Kidney epithelial cell (primary cell): ENCODE measurements at regions not wholly inside any gene's neighbourhood (a gene's known extent, or its start where the extent isn't known, plus 50 kb on each side); places are given as distances from the start of the nearest gene placed in this dataset.

Source experiments
- DNase-seq: peaks from one replicate; pipeline ENCODE4 v3.0.0-alpha.2; 2010; ENCODE audit warnings: low read depth
- H3K27me3 ChIP-seq: 2 replicates; pipeline ENCODE4 v1.6.0; 2011; ENCODE audit warnings: low read length; ENCODE audit not compliant: control insufficient read depth, insufficient read depth
- H3K36me3 ChIP-seq: 2 replicates; pipeline ENCODE4 v1.5.1; 2011; ENCODE audit warnings: low read length; ENCODE audit not compliant: control insufficient read depth, insufficient read depth
- H3K4me3 ChIP-seq: 2 replicates; pipeline ENCODE4 v1.5.1; 2011; ENCODE audit warnings: low read depth, mild to moderate bottlenecking, control low read depth, low read length
- TF ChIP-seq, protein P1 (sequence below): IDR thresholded peaks from 2 replicates; pipeline ENCODE4 v1.5.1; 2011; ENCODE audit warnings: mild to moderate bottlenecking, moderate library complexity, low read length, control low read depth, inconsistent platforms; ENCODE audit not compliant: insufficient read depth, poor library complexity, severe bottlenecking

DNA sequence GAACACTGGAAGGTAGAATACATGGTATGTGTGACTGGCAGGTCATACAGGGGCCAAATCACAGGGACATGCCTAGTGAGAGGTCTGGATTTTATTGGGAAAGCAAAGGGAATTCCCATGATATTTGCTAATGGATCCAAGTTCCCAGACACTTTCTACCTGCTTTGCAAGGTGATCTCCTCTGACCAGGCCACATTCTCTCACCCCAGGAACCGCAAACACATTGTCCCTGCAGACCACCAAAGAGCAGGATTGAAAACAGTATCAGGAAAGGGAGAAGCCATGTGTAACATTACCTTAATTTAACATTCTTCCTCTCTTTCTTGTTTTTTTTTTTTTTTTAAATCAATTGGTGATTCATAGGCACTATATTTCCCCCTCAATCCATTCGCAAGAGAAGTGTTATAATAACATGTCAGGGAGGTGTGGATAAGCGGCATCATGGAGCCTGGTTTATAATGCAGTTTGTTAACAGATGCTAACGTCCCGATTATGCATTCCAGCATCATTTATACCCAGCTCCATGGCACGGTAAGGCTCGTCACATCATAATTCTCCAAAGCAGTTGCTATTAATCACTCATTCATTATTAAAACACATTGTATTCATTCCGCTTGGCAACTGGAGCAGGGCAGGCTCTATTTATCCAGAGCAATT is 155.1 kb upstream of the CCL2 start:
- no peak for DNase-seq
- Histone ChIP-seq H3K27me3 (no peaks in the 10 kb centered on the region), H3K4me3 (no peak overlapping the region), H3K36me3 (no peaks in the 10 kb centered on the region)
- TF ChIP-seq, protein P1, sequence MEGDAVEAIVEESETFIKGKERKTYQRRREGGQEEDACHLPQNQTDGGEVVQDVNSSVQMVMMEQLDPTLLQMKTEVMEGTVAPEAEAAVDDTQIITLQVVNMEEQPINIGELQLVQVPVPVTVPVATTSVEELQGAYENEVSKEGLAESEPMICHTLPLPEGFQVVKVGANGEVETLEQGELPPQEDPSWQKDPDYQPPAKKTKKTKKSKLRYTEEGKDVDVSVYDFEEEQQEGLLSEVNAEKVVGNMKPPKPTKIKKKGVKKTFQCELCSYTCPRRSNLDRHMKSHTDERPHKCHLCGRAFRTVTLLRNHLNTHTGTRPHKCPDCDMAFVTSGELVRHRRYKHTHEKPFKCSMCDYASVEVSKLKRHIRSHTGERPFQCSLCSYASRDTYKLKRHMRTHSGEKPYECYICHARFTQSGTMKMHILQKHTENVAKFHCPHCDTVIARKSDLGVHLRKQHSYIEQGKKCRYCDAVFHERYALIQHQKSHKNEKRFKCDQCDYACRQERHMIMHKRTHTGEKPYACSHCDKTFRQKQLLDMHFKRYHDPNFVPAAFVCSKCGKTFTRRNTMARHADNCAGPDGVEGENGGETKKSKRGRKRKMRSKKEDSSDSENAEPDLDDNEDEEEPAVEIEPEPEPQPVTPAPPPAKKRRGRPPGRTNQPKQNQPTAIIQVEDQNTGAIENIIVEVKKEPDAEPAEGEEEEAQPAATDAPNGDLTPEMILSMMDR: no peak

DNA sequence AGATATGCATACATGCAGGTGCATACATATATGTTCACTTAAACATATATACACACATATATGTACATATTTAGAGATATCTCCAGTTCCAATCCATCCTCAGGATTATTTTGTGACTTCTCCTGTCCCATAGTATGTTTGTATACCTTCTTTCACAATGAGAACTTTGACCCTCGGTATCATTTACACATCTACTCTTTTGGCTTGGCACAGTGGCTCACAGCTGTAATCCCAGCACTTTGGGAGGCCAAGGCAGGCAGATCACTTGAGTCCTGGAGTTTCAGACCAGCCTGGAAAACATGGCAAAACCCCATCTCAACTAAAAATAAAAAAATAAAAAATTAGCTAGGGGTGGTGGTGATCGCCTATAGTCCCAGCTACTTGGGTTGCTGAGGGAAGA is 148.1 kb upstream of the CCL2 start:
- no peak for DNase-seq
- Histone ChIP-seq H3K4me3 (no peak overlapping the region), H3K36me3 (no peaks in the 10 kb centered on the region), H3K27me3 (no peaks in the 10 kb centered on the region)
- TF ChIP-seq, protein P1: no peak

DNA sequence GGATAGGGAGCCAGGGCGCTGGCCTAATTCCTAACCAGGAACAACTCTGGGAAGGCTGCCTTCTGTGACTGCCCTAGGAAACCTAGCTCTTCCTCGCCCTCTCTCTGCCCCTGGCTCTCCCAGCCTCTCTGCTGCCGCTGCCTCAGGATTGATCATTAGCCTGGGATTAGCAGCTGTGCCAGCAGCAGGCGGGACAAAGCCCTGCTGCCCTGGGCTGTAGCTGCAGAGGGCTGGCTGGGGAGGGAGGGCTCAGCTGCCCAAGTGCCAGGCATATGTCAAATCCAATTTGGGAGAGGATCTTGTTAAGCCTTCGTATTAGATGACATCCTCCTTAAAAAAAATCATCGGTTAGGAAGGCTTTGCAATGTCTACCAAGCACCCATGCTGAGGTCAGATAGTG is 144.8 kb upstream of the CCL2 start:
- H3K4me3 ChIP-seq: no peak overlapping the region
- DNase-seq: no peak
- TF ChIP-seq, protein P1: no peak
- H3K36me3 ChIP-seq: no peaks in the 10 kb centered on the region
- H3K27me3 ChIP-seq: no peaks in the 10 kb centered on the region

DNA sequence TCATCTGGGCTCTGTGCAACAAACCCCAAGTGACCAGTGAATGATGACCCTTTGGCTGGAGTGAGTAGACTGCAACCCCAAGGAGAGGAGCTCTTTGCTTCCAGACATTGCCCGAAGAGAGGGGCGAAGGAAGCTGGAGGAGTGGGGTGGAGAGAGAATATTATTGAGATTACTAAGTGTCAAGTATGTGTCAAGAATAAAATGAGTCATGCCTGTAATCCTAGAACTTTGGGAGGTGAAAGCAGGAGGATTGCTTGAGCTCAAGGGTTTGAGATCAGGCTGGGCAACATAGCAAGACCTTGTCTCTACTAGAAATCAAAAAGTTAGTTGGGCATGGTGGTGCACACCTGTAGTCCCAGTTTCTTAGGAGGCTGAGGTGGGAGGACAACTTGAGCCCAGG is 142.0 kb upstream of the CCL2 start:
- DNase-seq: no peak
- TF ChIP-seq, protein P1: no peak
- Histone ChIP-seq H3K36me3 (no peaks in the 10 kb centered on the region), H3K4me3 (no peak overlapping the region), H3K27me3 (no peaks in the 10 kb centered on the region)

DNA sequence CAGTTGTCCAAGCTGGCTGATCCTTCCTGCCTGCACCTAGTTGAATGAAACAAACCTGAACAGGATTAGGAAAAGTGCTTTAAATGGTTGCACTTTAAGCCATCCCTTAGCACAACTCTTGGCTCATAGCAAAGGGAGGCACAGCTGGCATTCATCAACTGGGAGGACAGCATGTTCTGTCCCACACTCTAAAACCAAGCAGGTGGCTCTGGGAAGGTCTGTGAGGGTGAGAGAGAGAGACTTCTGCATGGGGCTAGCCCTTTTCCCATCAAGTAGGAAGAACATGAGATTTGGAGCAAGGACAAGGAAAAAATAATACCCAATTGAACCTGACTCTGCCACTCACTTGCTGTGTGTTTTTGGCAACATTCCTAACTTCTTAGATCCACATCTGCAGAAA is 140.9 kb upstream of the CCL2 start:
- no peak for DNase-seq
- TF ChIP-seq, protein P1: no peak
- no peaks in the 10 kb centered on the region for H3K36me3 ChIP-seq

DNA sequence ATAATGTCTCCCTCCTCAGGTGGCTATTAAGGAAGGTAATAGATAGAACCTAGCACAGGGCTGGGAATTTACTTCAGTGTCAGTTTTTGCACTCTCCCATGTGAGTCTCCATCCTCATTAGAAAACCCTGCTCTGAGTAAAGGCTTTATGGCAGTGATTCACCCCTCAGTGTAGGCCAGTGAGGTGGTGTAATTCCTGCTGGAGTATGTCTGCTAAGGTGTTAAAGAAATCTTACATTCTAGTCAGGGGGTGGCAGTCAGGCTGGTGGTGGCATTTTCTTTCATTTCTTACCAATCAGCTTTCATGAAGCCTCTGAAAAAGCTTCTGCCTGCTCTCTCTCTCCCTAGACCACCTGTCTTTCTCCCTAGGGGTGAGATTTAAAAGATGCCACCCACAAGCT is 138.8 kb upstream of the CCL2 start:
- no peaks in the 10 kb centered on the region for H3K36me3 ChIP-seq
- TF ChIP-seq, protein P1: no peak
- no peak overlapping the region for H3K4me3 ChIP-seq
- no peaks in the 10 kb centered on the region for H3K27me3 ChIP-seq
- DNase-seq: no peak

More for the DNA sequence above, 140.9 kb upstream of the CCL2 start:
- H3K4me3 ChIP-seq: no peak overlapping the region
- no peaks in the 10 kb centered on the region for H3K27me3 ChIP-seq
